GM21619 (cell line): ENCODE measurements at regions not wholly inside any gene's neighbourhood (a gene's known extent, or its start where the extent isn't known, plus 50 kb on each side); places are given as distances from the start of the nearest gene placed in this dataset.
"Not testable (repeated sequence)": the region's sequence is repeated elsewhere in the genome, so short reads cannot be mapped to it uniquely, and the experiment has no call there.

Source experiments
- ATAC-seq: cut with Tn5 transposase; IDR thresholded peaks from one replicate; pipeline ENCODE4 v1.9.1; 2021; ENCODE audit not compliant: unreplicated experiment

- ATAC-seq: no peak
Measured at GRCh38 chr7:29649028-29649716, 85.5 kb downstream of the PRR15 start.

GRCh38 chr7:29649876-29650275 lies 86.2 kb downstream of the PRR15 start:
- no peak for ATAC-seq

GRCh38 chr7:29651477-29651876 lies 87.8 kb downstream of the PRR15 start:
- no peak for ATAC-seq

- no peak for ATAC-seq
Measured at GRCh38 chr7:29652556-29652955, 88.9 kb downstream of the PRR15 start.

- not testable (repeated sequence) for ATAC-seq
Measured at GRCh38 chr7:29654340-29654739, 90.7 kb downstream of the PRR15 start.

GRCh38 chr7:29657288-29657687 lies 93.7 kb downstream of the PRR15 start:
- ATAC-seq: no peak

GRCh38 chr7:29657856-29658255 lies 94.2 kb downstream of the PRR15 start:
- no peak for ATAC-seq

- not testable (repeated sequence) for ATAC-seq
Measured at GRCh38 chr7:29659213-29659612, 95.6 kb downstream of the PRR15 start.

GRCh38 chr7:29662899-29663298 lies 99.3 kb downstream of the PRR15 start:
- not testable (repeated sequence) for ATAC-seq

- not testable (repeated sequence) for ATAC-seq
Measured at GRCh38 chr7:29664999-29665398, 101.4 kb downstream of the PRR15 start.

- not testable (repeated sequence) for ATAC-seq
Measured at GRCh38 chr7:29667096-29667669, 103.5 kb downstream of the PRR15 start.

- not testable (repeated sequence) for ATAC-seq
Measured at GRCh38 chr7:29671286-29671685, 107.7 kb downstream of the PRR15 start.

- not testable (repeated sequence) for ATAC-seq
Measured at GRCh38 chr7:29673635-29674034, 110.0 kb downstream of the PRR15 start.

GRCh38 chr7:29674626-29675025 lies 111.0 kb downstream of the PRR15 start:
- not testable (repeated sequence) for ATAC-seq

- ATAC-seq: not testable (repeated sequence)
Measured at GRCh38 chr7:29677254-29677653, 113.6 kb downstream of the PRR15 start.

GRCh38 chr7:29679963-29680362 lies 116.3 kb downstream of the PRR15 start:
- not testable (repeated sequence) for ATAC-seq

- ATAC-seq: not testable (repeated sequence)
Measured at GRCh38 chr7:29680601-29681000, 117.0 kb downstream of the PRR15 start.

GRCh38 chr7:29684151-29684786 lies 120.6 kb downstream of the PRR15 start:
- ATAC-seq: peak; percentile 57

- ATAC-seq: peak; percentile 64
Measured at GRCh38 chr7:29684787-29685650, 121.3 kb upstream of the WIPF3 start.

- ATAC-seq: peak; percentile 9
Measured at GRCh38 chr7:29685651-29686271, 120.5 kb upstream of the WIPF3 start.

GRCh38 chr7:29690510-29690909 lies 115.8 kb upstream of the WIPF3 start:
- not testable (repeated sequence) for ATAC-seq
